ENCODE measurements at regions not wholly inside any gene's neighbourhood (a gene's known extent, or its start where the extent isn't known, plus 50 kb on each side); places are given as distances from the start of the nearest gene placed in this dataset.

DNA sequence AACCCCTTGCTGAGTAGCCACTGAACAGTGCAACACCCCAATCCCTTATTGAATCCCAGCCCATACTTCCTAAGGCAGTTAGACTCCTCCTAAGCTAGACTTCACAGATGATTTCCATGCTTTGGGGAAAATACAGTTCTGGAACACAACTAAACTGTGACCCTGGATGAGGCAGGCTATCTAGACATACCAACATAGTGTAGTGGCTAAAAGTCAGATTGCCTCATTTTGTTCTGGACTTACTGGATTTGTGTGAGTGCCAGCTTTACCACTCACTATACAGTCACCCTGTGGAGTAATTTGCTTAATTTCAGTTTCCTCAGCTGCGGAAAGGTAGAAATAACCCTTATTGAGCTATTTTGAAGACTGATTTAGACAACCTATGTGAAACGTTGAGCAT is 203.1 kb downstream of the ASCL1 start:
- H3K23me2 ChIP-seq (ENCODE audit: low read depth, low read length) = no peaks in the 10 kb centered on the region; the same call in 1 of the 2 replicates
- H4K5ac ChIP-seq (ENCODE audit: insufficient read length, low read depth, low read length) = no peak overlapping the region
- H4K91ac ChIP-seq (replicated peaks; ENCODE audit: insufficient read length, low read length) = no peak overlapping the region
- H2BK20ac ChIP-seq (ENCODE audit: low read length) = no peak overlapping the region
- no peak overlapping the region for H3K9ac ChIP-seq (replicated peaks in 1 of 4; ENCODE audit: extremely low read depth in 1 of 4, low read depth in 3 of 4, low read length in 3 of 4)
- no peak overlapping the region for H2AFZ ChIP-seq (ENCODE audit: low read length)
- H3K14ac ChIP-seq (ENCODE audit: insufficient read length) = no peak overlapping the region
- FAIRE-seq = no peak
- no peak overlapping the region for H3K23ac ChIP-seq (ENCODE audit: insufficient read length)
- H2BK5ac ChIP-seq (ENCODE audit: low read depth, low read length) = no peak overlapping the region
- no peak overlapping the region for H3K18ac ChIP-seq (ENCODE audit: extremely low read depth, low read length)
- H3K27ac ChIP-seq (ENCODE audit: low read depth, low read length) = no peak overlapping the region
- 94% methylated on average over 2 of the region's 2 CpGs; no CpG with 5 or more reads in 1 of the 2 experiments for WGBS, 2 experiments (ENCODE audit: extremely low coverage in 1 of 2, insufficient coverage in 1 of 2, insufficient read length in 1 of 2, insufficient replicate concordance in 2 of 2, low coverage in 1 of 2, low lambda C conversion rate in 2 of 2, missing lambda C conversion rate in 1 of 2)
- H2AK5ac ChIP-seq (ENCODE audit: low read depth, low read length) = no peak overlapping the region
- H2BK15ac ChIP-seq (ENCODE audit: low read length) = no peak overlapping the region
- no peak overlapping the region for H3K4ac ChIP-seq (replicated peaks; ENCODE audit: insufficient read length, low read depth, low read length)
- H4K8ac ChIP-seq (ENCODE audit: extremely low read depth, insufficient read depth, low read length) = no peak overlapping the region
- H3K4me2 ChIP-seq (ENCODE audit: insufficient read depth in 1 of 2, low read depth in 2 of 2, low read length in 2 of 2) = no peak overlapping the region
- H3K79me1 ChIP-seq (ENCODE audit: low read depth, low read length) = no peaks in the 10 kb centered on the region
- ChIA-PET CTCF (ENCODE audit: partially characterized antibody) (interaction anchor here (1.3 to 1.4 kb wide), 2 partner anchors 26 kb away, joined by 3 read pairs; no protein-coding TSS in a partner anchor), POLR2A (ENCODE audit: partially characterized antibody) (no interaction called here)
- no peak overlapping the region for H2BK12ac ChIP-seq (ENCODE audit: low read depth, low read length)
- H4K20me1 ChIP-seq (replicated peaks in 1 of 2; ENCODE audit: control insufficient read depth in 1 of 2, insufficient read depth in 2 of 2, low read length in 2 of 2) = peaks cover 0 to 2% of the 10 kb centered on the region in 2 experiments
- H3K27me3 ChIP-seq (replicated peaks in 1 of 4; ENCODE audit: control insufficient read depth in 3 of 4, extremely low read depth in 1 of 4, insufficient read depth in 3 of 4, low read length in 3 of 4) = no peaks in the 10 kb centered on the region
- no peaks in the 10 kb centered on the region for H3K9me3 ChIP-seq (ENCODE audit: insufficient read depth in 2 of 2, low read depth in 1 of 2, low read length in 1 of 2)
- no peaks in the 10 kb centered on the region for H3K36me3 ChIP-seq (ENCODE audit: control insufficient read depth in 2 of 4, insufficient read depth in 4 of 4, low read length in 3 of 4)
- H3K79me2 ChIP-seq (ENCODE audit: control insufficient read depth in 1 of 2, insufficient read depth in 2 of 2, low read length in 2 of 2) = no peaks in the 10 kb centered on the region
- no peak overlapping the region for H3K4me3 ChIP-seq (ENCODE audit: extremely low read depth in 1 of 4, insufficient read depth in 2 of 4, low read depth in 3 of 4, low read length in 4 of 4)
- no peak overlapping the region for H2BK120ac ChIP-seq (replicated peaks; ENCODE audit: low read depth, low read length)
- DNase-seq (ENCODE audit: low read depth in 1 of 2, low spot score in 2 of 2) = no peak
- no peaks in the 10 kb centered on the region for H3K4me1 ChIP-seq (replicated peaks in 1 of 4; ENCODE audit: control insufficient read depth in 3 of 4, insufficient read depth in 4 of 4, low read length in 3 of 4)
- H3K56ac ChIP-seq (replicated peaks; ENCODE audit: insufficient read length, low read depth, low read length) = no peak overlapping the region
- TF ChIP-seq KDM5A (IDR thresholded peaks at IDR 0.05; ENCODE audit: low read length) = no peak
- TF ChIP-seq BACH1 (IDR thresholded peaks at IDR 0.05; ENCODE audit: low read length) = no peak
- TF ChIP-seq NANOG (IDR thresholded peaks at IDR 0.05; ENCODE audit: insufficient read depth, low read depth, low read length, poor library complexity, severe bottlenecking) = no peak
- no peak for TF ChIP-seq KDM4A (IDR thresholded peaks at IDR 0.05; ENCODE audit: low read depth, low read length, severe bottlenecking)
- no peak for TF ChIP-seq SP2 (IDR thresholded peaks at IDR 0.05; ENCODE audit: low read length)
